Esophagus squamous epithelium (tissue), 5 donors: ENCODE measurements at regions not wholly inside any gene's neighbourhood (a gene's known extent, or its start where the extent isn't known, plus 50 kb on each side); places are given as distances from the start of the nearest gene placed in this dataset.

Source experiments
- DNase-seq: peaks from one replicate; lab custom pipeline; 2025; lab: John Stamatoyannopoulos, UW
- H3K27ac ChIP-seq, 4 donors: fragments of 200-600 bp; sonication (generic); one replicate each; pipeline ENCODE4 v1.5.1; 2016 to 2019; ENCODE audit warnings: mild to moderate bottlenecking in 1 of 4
- H3K27me3 ChIP-seq, 4 donors: fragments of 200-600 bp; sonication (generic); 1 replicate in 3 of 4; 2 replicates in 1 of 4; pipeline versions ENCODE4 v1.5.1 to v1.6.0; 2017 to 2021; ENCODE audit warnings: antibody characterized with exemption in 1 of 4
- H3K36me3 ChIP-seq, 3 donors: fragments of 200-600 bp; sonication (generic); one replicate each; pipeline ENCODE4 v1.5.1; 2016 to 2019
- H3K4me1 ChIP-seq, 3 donors: fragments of 200-600 bp; sonication (generic); one replicate each; pipeline ENCODE4 v1.5.1; 2017 to 2019
- H3K4me3 ChIP-seq, 4 donors: fragments of 200-600 bp; sonication (generic); 1 replicate in 3 of 4; 2 replicates in 1 of 4; pipeline ENCODE4 v1.5.1; 2016 to 2019; ENCODE audit warnings: mild to moderate bottlenecking in 2 of 4, moderate library complexity in 1 of 4
- H3K9me3 ChIP-seq, 3 donors: fragments of 200-600 bp; sonication (generic); one replicate each; pipeline ENCODE4 v1.5.1; 2016 to 2019
- CTCF ChIP-seq, 6 experiments: fragments of 450-650 bp in 4 of 6; fragments of 200-600 bp in 2 of 6; sonication (generic) in 2 of 6; IDR thresholded peaks; one replicate each; pipeline ENCODE4 v1.5.1; 2016 to 2019; ENCODE audit warnings: antibody characterized with exemption in 6 of 6, mild to moderate bottlenecking in 4 of 6, moderate library complexity in 4 of 6
- POLR2A ChIP-seq, 4 donors: fragments of 450-650 bp; IDR thresholded peaks; one replicate each; pipeline ENCODE4 v1.6.1; 2017; ENCODE audit warnings: antibody characterized with exemption in 4 of 4, mild to moderate bottlenecking in 4 of 4, moderate library complexity in 3 of 4
- WGBS, 2 donors: methylation state at CpG; one replicate each; pipeline ENCODE4 v1.1.5; 2018; 5-methylcytosine and 5-hydroxymethylcytosine counted together
- intact Hi-C: fragments of 100-400 bp; cut with DNase I; formaldehyde crosslinking; loops from one replicate; pipeline ENCODE4 v1.15.0; 2022
- donor health status: DM: yes; HTN: yes; CAD: no.

GRCh38 chr12:91973813-91974212, 171.8 kb downstream of the BTG1 start:
- H3K9me3 ChIP-seq, result no peaks in the 10 kb centered on the region
- no peaks in the 10 kb centered on the region for H3K27me3 ChIP-seq
- no peak overlapping the region for H3K4me3 ChIP-seq
- TF ChIP-seq CTCF (IDR thresholded peaks at IDR 0.05), result no peak
- no peak for TF ChIP-seq POLR2A (IDR thresholded peaks at IDR 0.05)
- WGBS, 2 donors, result 70 to 76% methylated on average over 2 of the region's 2 CpGs
- H3K36me3 ChIP-seq, result no peaks in the 10 kb centered on the region
- no peaks in the 10 kb centered on the region for H3K4me1 ChIP-seq
- H3K27ac ChIP-seq, result no peak overlapping the region
- intact Hi-C loops, result no loop called here
- DNase-seq, result no peak

GRCh38 chr12:91972896-91973295, 172.8 kb downstream of the BTG1 start:
- Histone ChIP-seq H3K9me3 (no peaks in the 10 kb centered on the region), H3K27me3 (no peaks in the 10 kb centered on the region), H3K27ac (no peak overlapping the region), H3K4me3 (no peak overlapping the region), H3K4me1 (no peaks in the 10 kb centered on the region), H3K36me3 (no peaks in the 10 kb centered on the region)
- no peak for DNase-seq
- 67 to 88% methylated on average over 1 of the region's 1 CpG for WGBS, 2 donors
- intact Hi-C loops, result no loop called here
- TF ChIP-seq CTCF (IDR thresholded peaks at IDR 0.05), result no peak
- no peak for TF ChIP-seq POLR2A (IDR thresholded peaks at IDR 0.05)

- no peak for TF ChIP-seq POLR2A (IDR thresholded peaks at IDR 0.05)
- TF ChIP-seq CTCF (IDR thresholded peaks at IDR 0.05), result no peak
Measured at GRCh38 chr12:91968777-91969171, 176.9 kb downstream of the BTG1 start.

GRCh38 chr12:91968076-91968776, 177.4 kb downstream of the BTG1 start:
- TF ChIP-seq CTCF (IDR thresholded peaks at IDR 0.05), result no peak
- TF ChIP-seq POLR2A (IDR thresholded peaks at IDR 0.05), result no peak
- no peak overlapping the region for H3K4me3 ChIP-seq
- H3K27me3 ChIP-seq, result no peaks in the 10 kb centered on the region
- intact Hi-C loops, result no loop called here
- H3K9me3 ChIP-seq, result no peaks in the 10 kb centered on the region
- H3K36me3 ChIP-seq, result no peaks in the 10 kb centered on the region
- H3K4me1 ChIP-seq, result no peaks in the 10 kb centered on the region
- DNase-seq, result no peak
- H3K27ac ChIP-seq, result no peak overlapping the region

More at GRCh38 chr12:91968777-91969171, 176.9 kb downstream of the BTG1 start:
- intact Hi-C loops, result no loop called here
- Histone ChIP-seq H3K27ac (no peak overlapping the region), H3K4me1 (no peaks in the 10 kb centered on the region), H3K36me3 (no peaks in the 10 kb centered on the region), H3K4me3 (no peak overlapping the region), H3K9me3 (no peaks in the 10 kb centered on the region), H3K27me3 (no peaks in the 10 kb centered on the region)
- DNase-seq, result no peak
- 91 to 97% methylated on average over 3 of the region's 3 CpGs for whole genome bisulfite sequencing, 2 donors

GRCh38 chr12:91967590-91967989, 178.1 kb downstream of the BTG1 start:
- 84 to 95% methylated on average over 1 of the region's 1 CpG for WGBS, 2 donors
- Histone ChIP-seq H3K27ac (no peak overlapping the region), H3K4me1 (no peaks in the 10 kb centered on the region), H3K36me3 (no peaks in the 10 kb centered on the region), H3K9me3 (no peaks in the 10 kb centered on the region), H3K27me3 (no peaks in the 10 kb centered on the region), H3K4me3 (no peak overlapping the region)
- DNase-seq, result no peak
- intact Hi-C loops, result no loop called here
- no peak for TF ChIP-seq CTCF (IDR thresholded peaks at IDR 0.05)
- TF ChIP-seq POLR2A (IDR thresholded peaks at IDR 0.05), result no peak
